HepG2 (cell line): ENCODE measurements at regions not wholly inside any gene's neighbourhood (a gene's known extent, or its start where the extent isn't known, plus 50 kb on each side); places are given as distances from the start of the nearest gene placed in this dataset.

ENCODE experiments used
- ATAC-seq: fragments of 200-7000 bp; cut with Tn5 transposase; 3 replicates; pipeline ENCODE4 v1.9.1; 2020; ENCODE audit warnings: mild to moderate bottlenecking, moderate library complexity
- BruUV-seq: library from RNA; stranded (reverse); fragments of 400-500 nt; replicated peaks from 2 replicates; lab custom pipeline; 2021; lab: Mats Ljungman, UMichigan
- CTCF ChIA-PET: fragments of 300-600 bp; formaldehyde crosslinking; extraction: SDS; loops from one replicate; lab custom pipeline; 2021; ENCODE audit warnings: low total read pairs, inconsistent platforms, low intra/inter-chr PET ratio; lab: Yijun Ruan, JAX
- POLR2A ChIA-PET: fragments of 350-600 bp; sonication (Branson Sonifier 250); formaldehyde crosslinking; loops from one replicate; lab custom pipeline; 2020; ENCODE audit warnings: antibody characterized with exemption, inconsistent platforms; lab: Yijun Ruan, JAX
- DNase-seq: peaks from one replicate; pipeline ENCODE4 v3.0.0-alpha.2; 2015; ENCODE audit warnings: low spot score
- FAIRE-seq: peaks from 3 replicates; lab custom pipeline; 2011; peaks lifted over from hg19 to GRCh38; lab: Jason Lieb, UNC
- H2AFZ ChIP-seq: one replicate; pipeline ENCODE4 v1.6.1; 2011; ENCODE audit warnings: low read length, inconsistent platforms
- H3K27ac ChIP-seq: fragments of 300-600 bp; 3 replicates; pipeline ENCODE4 v1.8.0; 2011; ENCODE audit warnings: mixed run types, mild to moderate bottlenecking, mixed read lengths, low read length, inconsistent platforms; ENCODE audit not compliant: insufficient read depth; ENCODE audit errors: extremely low read length
- H3K27me3 ChIP-seq, 2 experiments: fragments of 200-600 bp in 1 of 2; 2 replicates in 1 of 2; 3 replicates in 1 of 2; pipeline versions ENCODE4 v1.6.0 to v1.8.0; 2011; ENCODE audit warnings: low read length in 2 of 2, mild to moderate bottlenecking in 2 of 2, moderate library complexity in 2 of 2, inconsistent platforms in 1 of 2; ENCODE audit not compliant: insufficient read depth in 2 of 2, control insufficient read depth in 1 of 2
- H3K36me3 ChIP-seq, 2 experiments: fragments of 200-600 bp in 1 of 2; replicated peaks in 1 of 2; 2 replicates in 1 of 2; 3 replicates in 1 of 2; pipeline versions ENCODE4 v1.5.1 to v1.8.0; 2011; ENCODE audit warnings: low read length in 2 of 2, inconsistent platforms in 1 of 2; ENCODE audit not compliant: insufficient read depth in 2 of 2, control insufficient read depth in 1 of 2
- H3K4me1 ChIP-seq: 2 replicates; pipeline ENCODE4 v1.5.1; 2012; ENCODE audit warnings: low read length, inconsistent platforms; ENCODE audit not compliant: insufficient read depth
- H3K4me2 ChIP-seq: 2 replicates; pipeline ENCODE4 v1.6.0; 2011; ENCODE audit warnings: low read depth, low read length, inconsistent platforms
- H3K4me3 ChIP-seq, 3 experiments: fragments of 200-600 bp in 1 of 3; sonication (generic), shearing (Covaris generic) in 1 of 3; replicated peaks in 1 of 3; 2 replicates each; pipeline ENCODE4 v1.5.1; 2011 to 2016; ENCODE audit warnings: low read length in 3 of 3, inconsistent platforms in 2 of 3, low read depth in 2 of 3, mild to moderate bottlenecking in 2 of 3, control low read depth in 1 of 3, mixed read lengths in 1 of 3; ENCODE audit not compliant: insufficient read depth in 1 of 3
- H3K79me2 ChIP-seq: one replicate; pipeline ENCODE4 v1.6.1; 2011; ENCODE audit warnings: low read length, inconsistent platforms; ENCODE audit not compliant: insufficient read depth
- H3K9ac ChIP-seq: 2 replicates; pipeline ENCODE4 v1.6.0; 2011; ENCODE audit warnings: mild to moderate bottlenecking, low read depth, low read length, inconsistent platforms; ENCODE audit not compliant: insufficient read depth
- H3K9me3 ChIP-seq: 2 replicates; pipeline ENCODE4 v1.5.1; 2012; ENCODE audit warnings: mild to moderate bottlenecking, low read length
- H4K20me1 ChIP-seq: 2 replicates; pipeline ENCODE4 v1.6.0; 2011; ENCODE audit warnings: inconsistent platforms, mild to moderate bottlenecking, low read length, moderate library complexity; ENCODE audit not compliant: insufficient read depth
- CEBPB ChIP-seq: IDR thresholded peaks from 2 replicates; pipeline ENCODE4 v1.6.1; 2011; ENCODE audit warnings: low read depth, low read length, improper control_type of control experiment, borderline replicate concordance
- FOXK1 ChIP-seq: sonication (generic); formaldehyde crosslinking; IDR thresholded peaks from 2 replicates; pipeline ENCODE4 v1.4.0; 2020; ENCODE audit warnings: low read depth, missing genetic modification reagents, borderline replicate concordance
- GABPB1 ChIP-seq: IDR thresholded peaks from 2 replicates; pipeline ENCODE4 v1.6.1; 2016; ENCODE audit warnings: mild to moderate bottlenecking, missing genetic modification reagents, moderate library complexity, missing compliant biosample characterization
- JUNB ChIP-seq: sonication (generic); formaldehyde crosslinking; IDR thresholded peaks from 2 replicates; pipeline ENCODE4 v1.8.0; 2022; ENCODE audit warnings: missing genetic modification reagents, mild to moderate bottlenecking, borderline replicate concordance
- KDM3A ChIP-seq: IDR thresholded peaks from 2 replicates; pipeline ENCODE4 v1.6.1; 2018; ENCODE audit warnings: low read depth, missing compliant biosample characterization
- MED1 ChIP-seq: sonication (generic); formaldehyde crosslinking; IDR thresholded peaks from 2 replicates; pipeline ENCODE4 v1.4.0; 2020; ENCODE audit warnings: missing genetic modification reagents
- NFYC ChIP-seq: IDR thresholded peaks from 2 replicates; pipeline ENCODE4 v1.6.1; 2016; ENCODE audit warnings: missing genetic modification reagents, missing compliant biosample characterization
- RBAK ChIP-seq: sonication (generic); formaldehyde crosslinking; IDR thresholded peaks from 2 replicates; pipeline ENCODE4 v1.5.1; 2020; ENCODE audit warnings: mild to moderate bottlenecking, missing genetic modification reagents
- TCF12 ChIP-seq, 2 experiments: fragments of 450-650 bp in 1 of 2; sonication (generic) in 1 of 2; formaldehyde crosslinking in 1 of 2; IDR thresholded peaks; 2 replicates each; pipeline versions ENCODE4 v1.6.1 to v1.8.0; 2017 to 2022; ENCODE audit warnings: antibody characterized with exemption in 1 of 2, mild to moderate bottlenecking in 1 of 2, missing genetic modification reagents in 1 of 2, moderate library complexity in 1 of 2
- XBP1 ChIP-seq: sonication (generic); formaldehyde crosslinking; IDR thresholded peaks from 2 replicates; pipeline ENCODE4 v1.5.0; 2020; ENCODE audit warnings: missing genetic modification reagents
- ZBTB3 ChIP-seq: sonication (generic); formaldehyde crosslinking; IDR thresholded peaks from 2 replicates; pipeline ENCODE4 v1.4.0; 2020; ENCODE audit warnings: low read depth, mild to moderate bottlenecking, moderate library complexity, missing genetic modification reagents, borderline replicate concordance
- ZBTB44 ChIP-seq: sonication (generic); formaldehyde crosslinking; IDR thresholded peaks from 2 replicates; pipeline ENCODE4 v1.4.0; 2020; ENCODE audit warnings: missing genetic modification reagents
- ZBTB46 ChIP-seq: sonication (generic); formaldehyde crosslinking; IDR thresholded peaks from 2 replicates; pipeline ENCODE4 v1.4.0; 2020; ENCODE audit warnings: mild to moderate bottlenecking, missing genetic modification reagents, borderline replicate concordance
- ZNF138 ChIP-seq: sonication (generic); formaldehyde crosslinking; IDR thresholded peaks from 2 replicates; pipeline ENCODE4 v1.5.0; 2020; ENCODE audit warnings: mild to moderate bottlenecking, low read depth, missing genetic modification reagents
- ZNF878 ChIP-seq: sonication (generic); formaldehyde crosslinking; IDR thresholded peaks from 2 replicates; pipeline ENCODE4 v1.8.1; 2023; ENCODE audit warnings: mild to moderate bottlenecking, missing genetic modification reagents, moderate library complexity
- in situ Hi-C: cut with HindIII; loops from 2 replicates; pipeline ENCODE4 v1.10.0; 2017; ENCODE audit warnings: low pct_unique_long_range_greater_than_20kb; ENCODE audit not compliant: extremely low pct_ligation_motif_present
- intact Hi-C: fragments of 100-400 bp; cut with micrococcal nuclease; formaldehyde crosslinking; loops from one replicate; pipeline ENCODE4 v1.10.0; 2022; ENCODE audit not compliant: unreplicated experiment
- TF ChIP-seq, protein P1 (sequence below): fragments of 450-650 bp; IDR thresholded peaks from 2 replicates; pipeline ENCODE4 v1.6.1; 2017
- TF ChIP-seq, protein P2 (sequence below): IDR thresholded peaks from 2 replicates; pipeline ENCODE4 v1.6.1; 2016; ENCODE audit warnings: control low read depth

DNA sequence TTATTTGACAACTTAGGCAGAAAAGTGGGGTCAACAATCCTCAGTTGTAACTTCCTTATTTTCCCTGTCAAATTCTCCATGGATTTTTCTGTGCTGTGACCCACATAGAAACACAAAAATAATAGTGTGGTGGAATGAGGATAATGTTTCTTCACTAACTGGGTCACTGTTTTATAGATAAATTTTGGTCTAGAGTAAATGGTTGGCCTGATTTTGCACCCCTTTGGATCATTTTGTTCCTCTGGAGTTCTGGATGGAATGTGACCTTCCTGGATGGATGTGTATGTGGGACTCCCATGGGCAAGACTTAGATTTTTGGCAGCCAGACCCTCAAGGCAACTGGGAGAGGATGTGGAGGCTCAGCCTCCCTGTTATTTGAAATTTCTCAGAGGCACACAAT, 52.7 kb upstream of the RNU6-8 start:
- no peaks in the 10 kb centered on the region for H3K27me3 ChIP-seq
- H3K36me3 ChIP-seq, result no peaks in the 10 kb centered on the region
- no peak overlapping the region for H3K4me2 ChIP-seq
- H3K4me3 ChIP-seq, result no peak overlapping the region
- H4K20me1 ChIP-seq, result no peaks in the 10 kb centered on the region
- BruUV-seq, result no TSS peak
- TF ChIP-seq JUNB (CRISPR knock-in tag) (no peak), XBP1 (CRISPR knock-in tag) (no peak), TCF12 (IDR thresholded peaks at IDR 0.05) (no peak), TCF12 (CRISPR knock-in tag; IDR thresholded peaks at IDR 0.05) (no peak), ZBTB46 (CRISPR knock-in tag) (no peak), NFYC (CRISPR knock-in tag) (no peak), ZNF878 (no peak), KDM3A (no peak), RBAK (CRISPR knock-in tag) (no peak), ZNF138 (CRISPR knock-in tag) (no peak), FOXK1 (no peak), GABPB1 (no peak), MED1 (CRISPR knock-in tag) (no peak), ZBTB44 (CRISPR knock-in tag) (no peak), ZBTB3 (CRISPR knock-in tag) (no peak), CEBPB (no peak)
- TF ChIP-seq, protein P1, sequence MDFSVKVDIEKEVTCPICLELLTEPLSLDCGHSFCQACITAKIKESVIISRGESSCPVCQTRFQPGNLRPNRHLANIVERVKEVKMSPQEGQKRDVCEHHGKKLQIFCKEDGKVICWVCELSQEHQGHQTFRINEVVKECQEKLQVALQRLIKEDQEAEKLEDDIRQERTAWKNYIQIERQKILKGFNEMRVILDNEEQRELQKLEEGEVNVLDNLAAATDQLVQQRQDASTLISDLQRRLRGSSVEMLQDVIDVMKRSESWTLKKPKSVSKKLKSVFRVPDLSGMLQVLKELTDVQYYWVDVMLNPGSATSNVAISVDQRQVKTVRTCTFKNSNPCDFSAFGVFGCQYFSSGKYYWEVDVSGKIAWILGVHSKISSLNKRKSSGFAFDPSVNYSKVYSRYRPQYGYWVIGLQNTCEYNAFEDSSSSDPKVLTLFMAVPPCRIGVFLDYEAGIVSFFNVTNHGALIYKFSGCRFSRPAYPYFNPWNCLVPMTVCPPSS, result no peak
- TF ChIP-seq, protein P2, sequence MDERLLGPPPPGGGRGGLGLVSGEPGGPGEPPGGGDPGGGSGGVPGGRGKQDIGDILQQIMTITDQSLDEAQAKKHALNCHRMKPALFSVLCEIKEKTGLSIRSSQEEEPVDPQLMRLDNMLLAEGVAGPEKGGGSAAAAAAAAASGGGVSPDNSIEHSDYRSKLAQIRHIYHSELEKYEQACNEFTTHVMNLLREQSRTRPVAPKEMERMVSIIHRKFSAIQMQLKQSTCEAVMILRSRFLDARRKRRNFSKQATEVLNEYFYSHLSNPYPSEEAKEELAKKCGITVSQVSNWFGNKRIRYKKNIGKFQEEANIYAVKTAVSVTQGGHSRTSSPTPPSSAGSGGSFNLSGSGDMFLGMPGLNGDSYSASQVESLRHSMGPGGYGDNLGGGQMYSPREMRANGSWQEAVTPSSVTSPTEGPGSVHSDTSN, result no peak
- TF ChIP-seq, all 625 proteins: peak for 0
- POLR2A ChIA-PET, result no interaction called here
- no peak overlapping the region for H3K9ac ChIP-seq
- no peaks in the 10 kb centered on the region for H3K79me2 ChIP-seq
- H2AFZ ChIP-seq, result no peak overlapping the region
- ATAC-seq (no peak), FAIRE-seq (no peak), DNase-seq (no peak)
- CTCF ChIA-PET, result interaction anchor here (1.1 to 8.9 kb wide), 3 partner anchors 183 to 329 kb away, joined by 3 to 216 read pairs (median 38); no protein-coding TSS in a partner anchor
- in situ Hi-C loops (loop anchor here (5.0 kb wide), 2 partner anchors 302 to 743 kb away; no protein-coding TSS in a partner anchor), intact Hi-C loops (loop anchor here (1.0 to 5.0 kb wide), 2 partner anchors 214 to 798 kb away; partner anchors contain the start of gene DTD2)
- H3K4me1 ChIP-seq, result peaks cover 19% of the 10 kb centered on the region
- no peak overlapping the region for H3K27ac ChIP-seq
- no peaks in the 10 kb centered on the region for H3K9me3 ChIP-seq
